Activated CD8-positive, alpha-beta T cell treated with anti-CD3 and anti-CD28 coated beads, Interleukin-2, amount 10 ng/mL, durations not matched to agents 7 days and 5 days (primary cell): ENCODE measurements at regions not wholly inside any gene's neighbourhood (a gene's known extent, or its start where the extent isn't known, plus 50 kb on each side); places are given as distances from the start of the nearest gene placed in this dataset.

Source experiments
- ATAC-seq: fragments of 150-1000 bp; cut with Tn5 transposase; one replicate; pipeline ENCODE4 v1.10.0; 2021; ENCODE audit warnings: moderate library complexity
- CTCF ChIA-PET: fragments of 350-600 bp; sonication (Branson Sonifier 250); formaldehyde crosslinking; loops from one replicate; lab custom pipeline; 2021; ENCODE audit warnings: antibody characterized with exemption; lab: Charles Lee
- POLR2A ChIA-PET: fragments of 350-600 bp; sonication (Branson Sonifier 250); formaldehyde crosslinking; loops from one replicate; lab custom pipeline; 2021; ENCODE audit warnings: antibody characterized with exemption; lab: Charles Lee
- DNase-seq: peaks from one replicate; pipeline ENCODE4 v3.0.0-alpha.2; 2020
- H3K27ac Mint-ChIP-seq: one replicate; pipeline ENCODE4 v1.8.0; 2021; ENCODE audit warnings: mild to moderate bottlenecking, mixed read lengths
- H3K27me3 Mint-ChIP-seq: one replicate; pipeline ENCODE4 v1.8.0; 2021; ENCODE audit warnings: low read depth, mixed read lengths
- H3K36me3 Mint-ChIP-seq: one replicate; pipeline ENCODE4 v1.8.0; 2021; ENCODE audit warnings: low read depth, mixed read lengths
- H3K4me1 Mint-ChIP-seq: one replicate; pipeline ENCODE4 v1.8.0; 2021; ENCODE audit warnings: low read depth, mixed read lengths
- H3K4me3 Mint-ChIP-seq: one replicate; pipeline ENCODE4 v1.8.0; 2021; ENCODE audit warnings: mild to moderate bottlenecking, mixed read lengths
- H3K9me3 Mint-ChIP-seq: one replicate; pipeline ENCODE4 v1.8.0; 2022; ENCODE audit warnings: mixed read lengths; ENCODE audit not compliant: insufficient read depth

DNA sequence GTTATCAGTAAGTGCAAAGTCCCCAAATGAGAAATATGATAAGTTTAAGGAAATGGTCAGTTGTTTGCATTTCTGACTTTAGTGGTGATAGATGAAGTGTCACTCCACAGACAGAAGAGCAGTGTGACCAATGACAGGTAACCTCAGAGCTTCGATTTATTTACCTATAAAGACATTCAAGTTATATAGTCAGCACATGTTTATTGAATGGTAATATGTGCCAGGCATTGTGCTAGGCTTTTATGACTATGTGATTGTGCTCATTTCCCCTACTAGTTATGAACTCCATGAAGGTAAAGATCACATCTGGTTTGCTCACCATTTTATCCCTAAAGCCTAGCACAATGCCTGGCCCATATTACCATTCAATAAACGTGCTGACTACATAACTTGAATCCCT, 222.4 kb downstream of the HHIPL2 start:
- no peaks in the 10 kb centered on the region for H3K36me3 Mint-ChIP-seq
- ChIA-PET CTCF (interaction anchor here (1.0 kb wide), 1 partner anchor 129 kb away, joined by 4 read pairs; no protein-coding TSS in a partner anchor), POLR2A (no interaction called here)
- H3K4me3 Mint-ChIP-seq, result no peak overlapping the region
- DNase-seq (no peak), ATAC-seq (no peak)
- H3K9me3 Mint-ChIP-seq, result no peaks in the 10 kb centered on the region
- no peaks in the 10 kb centered on the region for H3K27me3 Mint-ChIP-seq
- H3K4me1 Mint-ChIP-seq, result no peaks in the 10 kb centered on the region
- no peak overlapping the region for H3K27ac Mint-ChIP-seq

DNA sequence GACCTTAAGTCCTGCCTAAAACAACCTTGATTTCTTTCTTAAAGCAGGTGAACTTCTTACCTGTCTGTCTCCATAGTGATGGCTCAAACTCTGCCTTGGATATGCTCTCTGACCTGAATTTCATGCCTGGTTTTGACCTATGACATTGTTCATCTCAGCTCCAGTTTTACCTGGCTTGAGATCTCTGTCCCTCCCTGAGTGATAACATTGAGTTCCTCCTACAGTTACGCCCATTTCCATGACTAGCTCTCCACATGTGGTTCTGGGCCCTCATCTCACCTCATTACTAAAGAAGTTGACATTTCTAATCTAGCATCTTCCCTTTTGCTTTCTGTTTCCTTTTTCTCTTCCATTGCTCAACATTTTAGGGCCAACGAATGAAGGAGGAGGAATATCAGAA, 233.1 kb downstream of the HHIPL2 start:
- Mint-ChIP-seq H3K27me3 (no peaks in the 10 kb centered on the region), H3K9me3 (no peaks in the 10 kb centered on the region), H3K4me1 (no peaks in the 10 kb centered on the region), H3K4me3 (no peak overlapping the region), H3K27ac (no peak overlapping the region), H3K36me3 (no peaks in the 10 kb centered on the region)
- POLR2A ChIA-PET, result no interaction called here
- DNase-seq (no peak), ATAC-seq (no peak)
- CTCF ChIA-PET, result no interaction called here

DNA sequence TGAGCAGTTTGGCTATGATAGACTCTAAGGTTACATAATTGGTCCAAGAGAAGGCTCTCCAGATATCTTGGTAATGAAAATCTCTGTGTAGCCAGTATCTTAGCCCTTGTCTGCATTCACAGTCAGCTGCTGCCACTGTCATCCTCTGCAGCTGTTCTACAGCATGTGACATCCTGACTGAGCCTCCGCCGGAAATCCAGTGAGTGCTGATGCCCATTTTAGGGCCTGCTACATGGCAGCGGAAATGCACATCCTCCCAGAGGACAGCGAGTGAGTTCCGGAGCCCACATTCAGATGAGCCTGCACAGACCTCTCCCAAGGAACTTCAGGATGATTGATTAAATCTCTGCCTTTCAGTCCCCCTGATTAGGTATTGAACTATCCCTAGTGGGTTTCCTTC, 237.1 kb downstream of the HHIPL2 start:
- no peak for ATAC-seq
- POLR2A ChIA-PET, result no interaction called here
- no peaks in the 10 kb centered on the region for H3K4me1 Mint-ChIP-seq

DNA sequence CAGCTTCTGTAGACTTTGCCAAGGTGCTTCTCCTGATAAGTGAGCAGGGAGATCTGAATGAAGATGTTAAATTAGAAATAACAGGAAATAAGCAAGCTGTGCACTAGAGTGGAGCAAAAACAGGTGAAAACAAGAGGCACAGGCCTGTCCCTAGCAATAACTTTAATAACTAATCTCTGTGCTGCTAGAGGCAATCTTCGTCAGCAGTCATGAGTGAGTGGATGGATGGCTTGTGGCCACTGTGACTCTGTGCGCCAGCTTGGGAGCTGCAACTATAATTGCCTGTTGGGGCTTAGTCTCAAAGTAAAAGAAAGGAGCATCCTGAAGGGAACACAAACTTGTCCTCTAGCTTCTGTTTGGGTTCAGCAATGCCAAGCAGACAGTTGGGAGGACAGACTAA, 240.3 kb downstream of the HHIPL2 start:
- Mint-ChIP-seq H3K27me3 (no peaks in the 10 kb centered on the region), H3K27ac (no peak overlapping the region), H3K4me1 (no peaks in the 10 kb centered on the region), H3K36me3 (no peaks in the 10 kb centered on the region), H3K4me3 (no peak overlapping the region), H3K9me3 (no peaks in the 10 kb centered on the region)
- ChIA-PET CTCF (no interaction called here), POLR2A (no interaction called here)
- ATAC-seq, result no peak
- DNase-seq, result no peak

More for the DNA sequence above, 237.1 kb downstream of the HHIPL2 start:
- CTCF ChIA-PET, result no interaction called here
- Mint-ChIP-seq H3K9me3 (no peaks in the 10 kb centered on the region), H3K4me3 (no peak overlapping the region), H3K36me3 (no peaks in the 10 kb centered on the region), H3K27me3 (no peaks in the 10 kb centered on the region), H3K27ac (no peak overlapping the region)
- no peak for DNase-seq

DNA sequence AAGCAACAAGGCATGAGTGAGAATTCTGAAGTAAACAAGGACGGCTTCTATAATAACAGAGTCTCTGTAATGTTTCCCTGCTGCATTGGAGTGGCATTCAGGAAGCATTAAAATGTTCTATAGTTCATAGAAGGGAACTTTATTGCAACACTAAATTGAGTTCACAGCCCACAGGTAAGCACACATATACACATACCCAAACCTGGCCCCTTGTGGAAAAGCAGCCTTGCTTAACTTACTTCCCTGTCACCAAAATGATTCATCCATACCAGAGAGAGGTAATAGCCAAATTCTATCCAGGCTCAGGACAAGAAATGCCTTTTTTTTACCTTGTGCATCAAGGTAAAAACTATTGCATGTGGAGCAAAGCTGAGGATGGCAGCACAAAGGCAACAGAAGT, 241.4 kb downstream of the HHIPL2 start:
- ChIA-PET CTCF (no interaction called here), POLR2A (no interaction called here)
- Mint-ChIP-seq H3K27ac (no peak overlapping the region), H3K9me3 (no peaks in the 10 kb centered on the region), H3K36me3 (no peaks in the 10 kb centered on the region), H3K4me1 (no peaks in the 10 kb centered on the region), H3K4me3 (no peak overlapping the region), H3K27me3 (no peaks in the 10 kb centered on the region)
- ATAC-seq (no peak), DNase-seq (no peak)

DNA sequence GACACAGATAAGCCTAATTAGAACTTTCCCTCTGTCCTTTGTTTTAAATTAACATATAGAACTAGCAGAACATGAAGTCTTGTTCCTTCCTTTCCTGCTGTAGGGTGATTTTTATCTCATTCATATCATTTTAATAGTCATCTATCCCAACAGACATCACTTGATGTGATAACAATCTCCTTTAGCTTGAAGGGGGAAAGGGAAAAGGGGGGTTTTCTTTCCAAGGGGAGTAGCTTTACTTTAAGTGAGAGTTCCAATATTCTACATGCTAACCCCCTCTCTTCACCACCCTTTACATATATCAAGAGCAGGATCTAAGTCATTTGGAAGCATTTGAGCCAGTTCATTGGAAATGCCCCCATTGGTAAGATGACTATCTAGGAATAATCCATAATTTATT, 241.9 kb downstream of the HHIPL2 start:
- no peak for DNase-seq
- Mint-ChIP-seq H3K4me1 (no peaks in the 10 kb centered on the region), H3K4me3 (no peak overlapping the region), H3K27ac (no peak overlapping the region), H3K36me3 (no peaks in the 10 kb centered on the region), H3K9me3 (no peaks in the 10 kb centered on the region), H3K27me3 (no peaks in the 10 kb centered on the region)
- no peak for ATAC-seq
- ChIA-PET POLR2A (no interaction called here), CTCF (no interaction called here)

DNA sequence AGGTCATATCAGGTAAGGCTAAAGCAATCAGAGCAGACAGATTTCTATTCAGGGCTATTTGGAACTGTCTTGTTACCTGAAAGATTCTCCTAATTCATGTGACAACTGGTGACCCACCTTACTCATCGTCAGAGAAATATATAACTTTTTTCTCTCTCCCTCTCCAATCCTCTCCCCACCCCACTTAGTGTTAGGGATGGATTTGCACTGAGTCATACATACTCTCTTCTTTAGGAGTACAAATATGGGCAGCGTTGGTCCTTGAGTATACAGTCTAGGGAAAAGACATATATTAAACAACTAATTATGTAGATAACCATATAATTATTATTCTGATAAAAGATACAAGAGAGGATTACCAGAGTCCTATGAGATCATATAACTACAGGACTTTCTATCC, 246.3 kb downstream of the HHIPL2 start:
- no peak overlapping the region for H3K27ac Mint-ChIP-seq
- no peaks in the 10 kb centered on the region for H3K36me3 Mint-ChIP-seq
- H3K9me3 Mint-ChIP-seq, result peaks cover 9% of the 10 kb centered on the region
- ATAC-seq (no peak), DNase-seq (no peak)
- H3K4me3 Mint-ChIP-seq, result no peak overlapping the region
- POLR2A ChIA-PET, result no interaction called here
- CTCF ChIA-PET, result no interaction called here
- H3K27me3 Mint-ChIP-seq, result no peaks in the 10 kb centered on the region
- H3K4me1 Mint-ChIP-seq, result no peaks in the 10 kb centered on the region

DNA sequence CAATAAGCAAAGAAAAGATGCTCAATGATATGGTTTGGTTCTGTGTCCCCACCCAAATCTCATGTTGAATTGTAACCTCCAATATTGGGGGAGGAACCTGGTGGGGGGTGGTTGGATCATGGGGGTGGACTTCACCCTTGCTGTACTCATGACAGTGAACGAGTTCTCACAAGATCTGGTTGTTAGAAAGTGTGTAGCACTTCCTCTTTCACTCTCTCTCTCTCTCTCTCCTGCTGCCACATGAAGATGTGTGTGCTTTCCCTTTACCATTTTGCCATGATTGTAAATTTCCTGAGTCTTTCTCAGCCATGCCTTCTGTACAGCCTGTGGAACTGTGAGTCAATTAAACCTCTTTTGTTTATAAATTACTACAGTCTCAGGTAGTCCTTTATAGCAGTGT, 248.4 kb downstream of the HHIPL2 start:
- H3K4me1 Mint-ChIP-seq, result no peaks in the 10 kb centered on the region
- no peak for ATAC-seq
- H3K27me3 Mint-ChIP-seq, result no peaks in the 10 kb centered on the region
- DNase-seq, result no peak
- POLR2A ChIA-PET, result no interaction called here
- CTCF ChIA-PET, result no interaction called here
- H3K27ac Mint-ChIP-seq, result no peak overlapping the region
- no peaks in the 10 kb centered on the region for H3K36me3 Mint-ChIP-seq
- peaks cover 16% of the 10 kb centered on the region for H3K9me3 Mint-ChIP-seq
- no peak overlapping the region for H3K4me3 Mint-ChIP-seq

DNA sequence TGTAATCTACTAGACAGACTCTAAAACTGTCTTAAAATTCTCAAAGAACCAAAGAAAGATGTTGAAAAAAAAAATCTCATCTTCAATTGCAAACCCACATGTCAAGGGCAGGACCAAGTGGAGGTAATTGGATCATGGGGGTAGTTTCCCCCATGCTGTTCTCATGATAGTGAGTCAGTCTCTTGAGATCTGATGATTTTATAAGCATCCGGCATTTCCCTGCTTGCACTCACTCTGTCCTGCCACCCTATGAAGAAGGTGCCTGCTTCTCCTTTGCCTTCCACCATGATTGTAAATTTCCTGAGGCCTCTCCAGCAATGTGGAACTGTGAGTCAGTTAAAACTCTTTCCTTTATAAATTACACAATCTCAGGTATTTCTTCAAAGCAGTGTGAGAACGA, 257.0 kb downstream of the HHIPL2 start:
- H3K4me1 Mint-ChIP-seq, result no peaks in the 10 kb centered on the region
- POLR2A ChIA-PET, result interaction anchor here (0.6 kb wide), 1 partner anchor 18 kb away, joined by 3 read pairs; no protein-coding TSS in a partner anchor
- DNase-seq (no peak), ATAC-seq (no peak)
- no peaks in the 10 kb centered on the region for H3K36me3 Mint-ChIP-seq
- H3K27ac Mint-ChIP-seq, result no peak overlapping the region
- no peaks in the 10 kb centered on the region for H3K27me3 Mint-ChIP-seq
- H3K4me3 Mint-ChIP-seq, result no peak overlapping the region
- CTCF ChIA-PET, result no interaction called here
- H3K9me3 Mint-ChIP-seq, result no peaks in the 10 kb centered on the region

DNA sequence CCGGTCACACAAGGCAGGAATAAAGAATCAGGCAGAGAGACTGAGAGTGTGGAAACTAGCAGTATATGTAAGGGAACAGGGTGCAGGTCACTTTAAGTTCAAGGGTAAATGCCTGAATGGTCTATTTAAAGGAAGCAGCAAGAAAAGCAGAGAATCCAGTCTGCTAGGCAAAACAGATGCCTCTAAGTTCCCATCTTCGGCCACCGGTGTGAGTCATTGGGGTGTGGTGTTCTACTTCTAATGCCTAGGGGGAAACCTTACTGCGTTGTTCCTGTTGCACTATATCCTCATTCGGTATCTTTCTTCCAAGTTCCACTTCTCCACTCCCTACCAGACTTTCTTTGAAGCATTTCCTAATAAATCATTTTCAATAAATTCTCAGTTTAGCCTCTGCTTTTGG, 259.9 kb downstream of the HHIPL2 start:
- H3K9me3 Mint-ChIP-seq, result no peaks in the 10 kb centered on the region
- H3K4me3 Mint-ChIP-seq, result no peak overlapping the region
- POLR2A ChIA-PET, result no interaction called here
- H3K27me3 Mint-ChIP-seq, result no peaks in the 10 kb centered on the region
- ATAC-seq (no peak), DNase-seq (no peak)
- CTCF ChIA-PET, result no interaction called here
- H3K4me1 Mint-ChIP-seq, result no peaks in the 10 kb centered on the region
- H3K27ac Mint-ChIP-seq, result no peak overlapping the region
- no peaks in the 10 kb centered on the region for H3K36me3 Mint-ChIP-seq

DNA sequence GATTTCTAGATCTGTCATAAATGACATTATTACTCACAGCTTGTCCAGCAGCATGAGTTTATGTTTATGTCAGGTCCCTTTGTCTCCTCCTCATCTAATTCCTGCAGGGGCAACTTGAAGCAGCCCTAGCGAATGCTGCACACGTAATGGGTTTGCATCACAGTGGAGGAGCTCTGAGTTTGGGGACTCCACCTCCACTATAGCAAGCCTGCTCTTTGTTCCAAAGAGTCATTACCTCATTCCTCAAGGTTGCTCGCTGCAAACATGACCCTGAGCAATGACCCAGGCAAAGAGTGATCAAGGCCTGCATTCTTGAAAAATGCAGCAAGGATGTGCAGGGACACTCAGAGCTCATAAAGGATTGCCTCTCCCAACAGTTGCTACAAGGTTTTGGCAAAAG, 261.9 kb downstream of the HHIPL2 start:
- no peak overlapping the region for H3K27ac Mint-ChIP-seq
- H3K4me1 Mint-ChIP-seq, result no peaks in the 10 kb centered on the region
- CTCF ChIA-PET, result no interaction called here
- DNase-seq, result no peak
- H3K4me3 Mint-ChIP-seq, result no peak overlapping the region
- no peak for ATAC-seq
- no peaks in the 10 kb centered on the region for H3K9me3 Mint-ChIP-seq
- no peaks in the 10 kb centered on the region for H3K27me3 Mint-ChIP-seq
- POLR2A ChIA-PET, result no interaction called here
- H3K36me3 Mint-ChIP-seq, result no peaks in the 10 kb centered on the region

DNA sequence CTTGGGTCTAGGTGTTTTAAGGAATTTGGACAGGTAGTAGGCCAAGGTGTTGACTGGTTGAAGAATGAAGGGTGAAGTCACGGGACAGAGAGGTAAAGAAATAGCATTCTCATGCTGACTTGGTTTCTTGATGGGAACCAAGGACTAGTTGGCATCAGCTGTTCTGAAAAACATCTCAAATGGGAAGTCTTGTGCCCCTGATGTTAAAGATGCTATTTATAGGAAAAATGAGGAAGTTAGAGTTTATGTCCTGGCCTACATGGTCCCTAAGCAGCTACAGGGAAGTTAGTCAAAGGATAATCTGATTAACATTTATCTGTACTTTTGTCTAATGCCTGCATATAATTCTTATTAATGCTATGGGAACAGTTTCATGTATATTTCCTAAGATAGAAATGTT, 262.4 kb downstream of the HHIPL2 start:
- Mint-ChIP-seq H3K27me3 (no peaks in the 10 kb centered on the region), H3K4me1 (no peaks in the 10 kb centered on the region), H3K4me3 (no peak overlapping the region), H3K36me3 (no peaks in the 10 kb centered on the region), H3K9me3 (no peaks in the 10 kb centered on the region), H3K27ac (no peak overlapping the region)
- no peak for DNase-seq
- ATAC-seq, result no peak
- ChIA-PET CTCF (no interaction called here), POLR2A (no interaction called here)

DNA sequence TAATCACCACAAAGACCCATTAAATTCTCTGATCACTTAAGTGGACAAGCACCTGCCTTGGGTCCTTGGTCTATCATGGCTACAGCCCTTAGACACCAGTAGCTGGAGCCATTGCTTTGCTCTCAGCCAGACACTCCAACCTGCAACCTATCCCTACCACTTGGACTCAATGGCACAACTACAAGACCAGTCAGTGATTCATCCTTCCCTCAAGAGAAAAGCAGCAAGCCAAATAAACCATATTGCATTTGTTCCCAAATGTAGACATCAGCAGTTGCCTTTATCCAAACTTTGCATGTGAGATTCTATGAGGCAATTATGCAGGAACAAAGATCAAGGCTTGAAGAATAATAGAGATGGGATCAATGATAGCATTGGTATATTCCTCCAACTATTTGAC, 263.4 kb downstream of the HHIPL2 start:
- Mint-ChIP-seq H3K9me3 (no peaks in the 10 kb centered on the region), H3K27ac (no peak overlapping the region), H3K4me3 (no peak overlapping the region), H3K27me3 (no peaks in the 10 kb centered on the region), H3K4me1 (no peaks in the 10 kb centered on the region), H3K36me3 (no peaks in the 10 kb centered on the region)
- POLR2A ChIA-PET, result no interaction called here
- CTCF ChIA-PET, result no interaction called here
- DNase-seq, result no peak
- no peak for ATAC-seq
